H1 (cell line): ENCODE measurements at regions not wholly inside any gene's neighbourhood (a gene's known extent, or its start where the extent isn't known, plus 50 kb on each side); places are given as distances from the start of the nearest gene placed in this dataset.

Experiments
- CTCF ChIA-PET: fragments of 300-600 bp; sonication (Branson Sonifier 250); formaldehyde crosslinking; loops from one replicate; lab custom pipeline; 2021; ENCODE audit not compliant: partially characterized antibody; lab: Charles Lee
- POLR2A ChIA-PET: fragments of 300-600 bp; sonication (Branson Sonifier 250); formaldehyde crosslinking; loops from one replicate; lab custom pipeline; 2021; ENCODE audit warnings: inconsistent platforms; ENCODE audit not compliant: partially characterized antibody; lab: Charles Lee
- DNase-seq, 2 experiments: peaks; one replicate each; pipeline versions ENCODE4 v3.0.0 to v3.0.0-alpha.2; 2010 to 2022; ENCODE audit warnings: low spot score in 2 of 2, low read depth in 1 of 2, mixed read lengths in 1 of 2
- FAIRE-seq: peaks from 2 replicates; lab custom pipeline; 2011; peaks lifted over from hg19 to GRCh38; lab: Jason Lieb, UNC
- H2AFZ ChIP-seq: 2 replicates; pipeline ENCODE4 v1.8.1; 2012; ENCODE audit warnings: low read length, inconsistent platforms
- H2AK5ac ChIP-seq: 2 replicates; pipeline ENCODE4 v1.6.1; 2013; ENCODE audit warnings: low read depth, low read length
- H2BK120ac ChIP-seq: replicated peaks from 2 replicates; pipeline ENCODE3; 2013; ENCODE audit warnings: low read depth, low read length, inconsistent platforms
- H2BK12ac ChIP-seq: 2 replicates; pipeline ENCODE4 v1.6.1; 2013; ENCODE audit warnings: low read depth, low read length
- H2BK15ac ChIP-seq: 2 replicates; pipeline ENCODE4 v1.6.1; 2013; ENCODE audit warnings: low read length
- H2BK20ac ChIP-seq: 2 replicates; pipeline ENCODE4 v1.6.1; 2013; ENCODE audit warnings: low read length
- H2BK5ac ChIP-seq: 2 replicates; pipeline ENCODE4 v1.6.1; 2013; ENCODE audit warnings: low read depth, low read length
- H3K14ac ChIP-seq: 2 replicates; pipeline ENCODE4 v1.6.1; 2013; ENCODE audit warnings: inconsistent platforms; ENCODE audit not compliant: insufficient read length
- H3K18ac ChIP-seq: 2 replicates; pipeline ENCODE4 v1.6.1; 2013; ENCODE audit warnings: low read length; ENCODE audit errors: extremely low read depth
- H3K23ac ChIP-seq: 2 replicates; pipeline ENCODE4 v1.6.1; 2013; ENCODE audit warnings: inconsistent platforms; ENCODE audit not compliant: insufficient read length
- H3K23me2 ChIP-seq: 2 replicates; pipeline ENCODE4 v1.6.1; 2013; ENCODE audit warnings: low read depth, low read length
- H3K27ac ChIP-seq: 2 replicates; pipeline ENCODE4 v1.6.1; 2011; ENCODE audit warnings: low read depth, low read length, inconsistent platforms
- H3K27me3 ChIP-seq, 4 experiments: replicated peaks in 1 of 4; 1 replicate in 1 of 4; 2 replicates in 3 of 4; pipeline versions ENCODE4 v1.6.1 to v1.8.1; 2011 to 2013; ENCODE audit warnings: low read length in 3 of 4, mild to moderate bottlenecking in 3 of 4, inconsistent platforms in 2 of 4, mixed read lengths in 2 of 4, moderate library complexity in 1 of 4; ENCODE audit not compliant: control insufficient read depth in 3 of 4, insufficient read depth in 3 of 4; ENCODE audit errors: extremely low read depth in 1 of 4
- H3K36me3 ChIP-seq, 4 experiments: 2 replicates each; pipeline versions ENCODE4 v1.6.1 to v1.8.1; 2011 to 2013; ENCODE audit warnings: mild to moderate bottlenecking in 4 of 4, low read length in 3 of 4, moderate library complexity in 2 of 4, control low read depth in 1 of 4, inconsistent platforms in 1 of 4; ENCODE audit not compliant: insufficient read depth in 4 of 4, control insufficient read depth in 2 of 4
- H3K4ac ChIP-seq: replicated peaks from 2 replicates; pipeline ENCODE3; 2013; ENCODE audit warnings: low read length, low read depth, mixed read lengths, inconsistent platforms; ENCODE audit not compliant: insufficient read length
- H3K4me1 ChIP-seq, 4 experiments: replicated peaks in 1 of 4; 1 replicate in 1 of 4; 2 replicates in 3 of 4; pipeline versions ENCODE4 v1.6.1 to v1.8.1; 2011 to 2013; ENCODE audit warnings: low read length in 3 of 4, inconsistent platforms in 2 of 4, mixed read lengths in 1 of 4; ENCODE audit not compliant: insufficient read depth in 4 of 4, control insufficient read depth in 3 of 4
- H3K4me2 ChIP-seq, 2 experiments: 2 replicates each; pipeline versions ENCODE4 v1.6.1 to v1.8.1; 2011 to 2013; ENCODE audit warnings: low read depth in 2 of 2, low read length in 2 of 2, control low read depth in 1 of 2, inconsistent platforms in 1 of 2, mild to moderate bottlenecking in 1 of 2; ENCODE audit not compliant: insufficient read depth in 1 of 2
- H3K4me3 ChIP-seq, 4 experiments: fragments of 200-600, 300-600 bp in 1 of 4; sonication (generic), shearing (Covaris generic), sonication (Bioruptor Twin) in 1 of 4; 2 replicates each; pipeline versions ENCODE4 v1.5.1 to v1.8.1; 2011 to 2016; ENCODE audit warnings: low read length in 4 of 4, low read depth in 3 of 4, control low read depth in 2 of 4, inconsistent platforms in 2 of 4, mild to moderate bottlenecking in 2 of 4, mixed read lengths in 1 of 4, moderate library complexity in 1 of 4; ENCODE audit not compliant: insufficient read depth in 2 of 4; ENCODE audit errors: extremely low read depth in 1 of 4
- H3K56ac ChIP-seq: replicated peaks from 2 replicates; pipeline ENCODE3; 2013; ENCODE audit warnings: low read depth, mild to moderate bottlenecking, mixed read lengths, low read length, inconsistent platforms; ENCODE audit not compliant: insufficient read length
- H3K79me1 ChIP-seq: 2 replicates; pipeline ENCODE4 v1.6.1; 2013; ENCODE audit warnings: low read depth, low read length, control low read depth
- H3K79me2 ChIP-seq, 2 experiments: 2 replicates each; pipeline versions ENCODE4 v1.6.1 to v1.8.1; 2012 to 2013; ENCODE audit warnings: low read length in 2 of 2, mild to moderate bottlenecking in 2 of 2, inconsistent platforms in 1 of 2; ENCODE audit not compliant: insufficient read depth in 2 of 2, control insufficient read depth in 1 of 2
- H3K9ac ChIP-seq, 4 experiments: replicated peaks in 1 of 4; 1 replicate in 1 of 4; 2 replicates in 3 of 4; pipeline versions ENCODE4 v1.6.1 to v1.8.1; 2011 to 2013; ENCODE audit warnings: low read depth in 3 of 4, low read length in 3 of 4, control low read depth in 2 of 4, mild to moderate bottlenecking in 2 of 4, moderate library complexity in 2 of 4, inconsistent platforms in 1 of 4; ENCODE audit errors: extremely low read depth in 1 of 4
- H3K9me3 ChIP-seq, 2 experiments: 2 replicates each; pipeline versions ENCODE4 v1.6.1 to v1.8.1; 2012 to 2013; ENCODE audit warnings: mild to moderate bottlenecking in 2 of 2, moderate library complexity in 2 of 2, control low read depth in 1 of 2, inconsistent platforms in 1 of 2, low read depth in 1 of 2, low read length in 1 of 2, mixed read lengths in 1 of 2; ENCODE audit not compliant: insufficient read depth in 2 of 2
- H4K20me1 ChIP-seq, 2 experiments: replicated peaks in 1 of 2; 2 replicates each; pipeline versions ENCODE3 to v1.8.1; 2011 to 2013; ENCODE audit warnings: inconsistent platforms in 2 of 2, low read length in 2 of 2, mild to moderate bottlenecking in 1 of 2; ENCODE audit not compliant: insufficient read depth in 2 of 2, control insufficient read depth in 1 of 2
- H4K5ac ChIP-seq: 2 replicates; pipeline ENCODE4 v1.6.1; 2013; ENCODE audit warnings: low read length, low read depth, mixed read lengths, inconsistent platforms; ENCODE audit not compliant: insufficient read length
- H4K8ac ChIP-seq: 2 replicates; pipeline ENCODE4 v1.8.0; 2013; ENCODE audit warnings: mild to moderate bottlenecking, moderate library complexity, low read length, inconsistent platforms; ENCODE audit not compliant: insufficient read depth; ENCODE audit errors: extremely low read depth
- H4K91ac ChIP-seq: replicated peaks from 2 replicates; pipeline ENCODE3; 2013; ENCODE audit warnings: low read length, mixed read lengths, inconsistent platforms; ENCODE audit not compliant: insufficient read length
- RXRA ChIP-seq: IDR thresholded peaks from 2 replicates; pipeline ENCODE4 v1.6.1; 2011; ENCODE audit warnings: low read depth, mild to moderate bottlenecking, low read length, moderate library complexity; ENCODE audit not compliant: insufficient read depth
- WGBS, 2 experiments: shearing (Covaris generic) in 1 of 2; methylation state at CpG; one replicate each; pipeline versions ENCODE4 v1.1.6 to v1.1.7; 2013 to 2015; ENCODE audit warnings: low lambda C conversion rate in 2 of 2, mixed read lengths in 2 of 2, inconsistent platforms in 1 of 2, low coverage in 1 of 2, missing lambda C conversion rate in 1 of 2; ENCODE audit not compliant: insufficient replicate concordance in 2 of 2, insufficient coverage in 1 of 2, insufficient read length in 1 of 2; ENCODE audit errors: extremely low coverage in 1 of 2, missing lambda C conversion rate in 1 of 2; 5-methylcytosine and 5-hydroxymethylcytosine counted together

DNA sequence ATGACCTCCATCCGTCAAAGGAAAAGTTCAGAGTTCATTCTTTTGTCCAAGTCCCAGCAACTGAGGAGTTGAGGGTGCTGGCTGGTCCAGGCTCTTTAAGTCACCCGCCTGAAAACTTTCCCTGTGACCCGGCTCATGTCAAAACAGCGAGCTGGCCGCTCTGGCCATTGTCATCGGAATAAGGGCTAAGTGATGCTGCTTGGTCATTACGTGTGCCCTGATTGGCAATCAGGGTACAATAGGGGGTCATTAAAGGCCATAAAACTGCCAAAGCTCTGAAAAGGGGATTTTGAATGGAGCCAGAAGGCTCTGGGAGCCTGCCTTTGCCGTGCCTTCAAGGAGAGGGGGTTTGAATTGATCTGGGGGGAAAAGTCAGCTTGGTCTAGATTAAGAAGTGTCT, 88.5 kb upstream of the IRX3 start:
- Histone ChIP-seq H4K91ac (no peak overlapping the region), H4K20me1 (no peaks in the 10 kb centered on the region), H3K14ac (no peak overlapping the region), H3K27ac (no peak overlapping the region), H3K27me3 (no peaks in the 10 kb centered on the region), H3K18ac (no peak overlapping the region), H3K56ac (no peak overlapping the region), H3K4me3 (no peak overlapping the region), H3K23ac (no peak overlapping the region), H3K36me3 (no peaks in the 10 kb centered on the region), H3K9me3 (no peaks in the 10 kb centered on the region), H3K4me2 (no peak overlapping the region), H4K5ac (no peak overlapping the region), H3K79me1 (no peaks in the 10 kb centered on the region), H2BK15ac (no peak overlapping the region), H2AK5ac (no peak overlapping the region), H2BK5ac (no peak overlapping the region), H4K8ac (no peak overlapping the region), H3K79me2 (no peaks in the 10 kb centered on the region), H3K4me1 (peaks cover 0 to 3% (median 0%) of the 10 kb centered on the region in 4 experiments; a peak in 1 of 7 replicates), H3K4ac (no peak overlapping the region), H2BK120ac (no peak overlapping the region), H2BK12ac (no peak overlapping the region), H2AFZ (no peak overlapping the region), H3K9ac (no peak overlapping the region), H2BK20ac (no peak overlapping the region), H3K23me2 (no peaks in the 10 kb centered on the region)
- 91% methylated on average over 8 of the region's 8 CpGs; no CpG with 5 or more reads in 1 of the 2 experiments for WGBS, 2 experiments
- POLR2A ChIA-PET = no interaction called here
- CTCF ChIA-PET = no interaction called here
- no peak for TF ChIP-seq RXRA
- no peak for DNase-seq
- FAIRE-seq = no peak
